ENCODE measurements at regions not wholly inside any gene's neighbourhood (a gene's known extent, or its start where the extent isn't known, plus 50 kb on each side); places are given as distances from the start of the nearest gene placed in this dataset.

GRCh38 chr1:58939146-58939545 is 155.3 kb upstream of the JUN start:
- TF ChIP-seq, protein P1, sequence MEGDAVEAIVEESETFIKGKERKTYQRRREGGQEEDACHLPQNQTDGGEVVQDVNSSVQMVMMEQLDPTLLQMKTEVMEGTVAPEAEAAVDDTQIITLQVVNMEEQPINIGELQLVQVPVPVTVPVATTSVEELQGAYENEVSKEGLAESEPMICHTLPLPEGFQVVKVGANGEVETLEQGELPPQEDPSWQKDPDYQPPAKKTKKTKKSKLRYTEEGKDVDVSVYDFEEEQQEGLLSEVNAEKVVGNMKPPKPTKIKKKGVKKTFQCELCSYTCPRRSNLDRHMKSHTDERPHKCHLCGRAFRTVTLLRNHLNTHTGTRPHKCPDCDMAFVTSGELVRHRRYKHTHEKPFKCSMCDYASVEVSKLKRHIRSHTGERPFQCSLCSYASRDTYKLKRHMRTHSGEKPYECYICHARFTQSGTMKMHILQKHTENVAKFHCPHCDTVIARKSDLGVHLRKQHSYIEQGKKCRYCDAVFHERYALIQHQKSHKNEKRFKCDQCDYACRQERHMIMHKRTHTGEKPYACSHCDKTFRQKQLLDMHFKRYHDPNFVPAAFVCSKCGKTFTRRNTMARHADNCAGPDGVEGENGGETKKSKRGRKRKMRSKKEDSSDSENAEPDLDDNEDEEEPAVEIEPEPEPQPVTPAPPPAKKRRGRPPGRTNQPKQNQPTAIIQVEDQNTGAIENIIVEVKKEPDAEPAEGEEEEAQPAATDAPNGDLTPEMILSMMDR (IDR thresholded peaks at IDR 0.05; ENCODE audit: control extremely low read depth in 1 of 3, insufficient read depth in 1 of 3, low read depth in 1 of 3, low read length in 3 of 3): no peak
- TF ChIP-seq NRF1 (IDR thresholded peaks at IDR 0.05; ENCODE audit: low read depth, low read length): no peak
- no peak for TF ChIP-seq EP300 (IDR thresholded peaks at IDR 0.05; ENCODE audit: borderline replicate concordance in 1 of 2, low read depth in 2 of 2, low read length in 2 of 2)
- TF ChIP-seq EGR1 (IDR thresholded peaks at IDR 0.05; ENCODE audit: borderline replicate concordance, low read depth, low read length): no peak
- TF ChIP-seq POU5F1 (IDR thresholded peaks at IDR 0.05; ENCODE audit: low read depth, low read length): no peak
- TF ChIP-seq RXRA (IDR thresholded peaks at IDR 0.05; ENCODE audit: insufficient read depth, low read depth, low read length): no peak
- TF ChIP-seq, protein P2, sequence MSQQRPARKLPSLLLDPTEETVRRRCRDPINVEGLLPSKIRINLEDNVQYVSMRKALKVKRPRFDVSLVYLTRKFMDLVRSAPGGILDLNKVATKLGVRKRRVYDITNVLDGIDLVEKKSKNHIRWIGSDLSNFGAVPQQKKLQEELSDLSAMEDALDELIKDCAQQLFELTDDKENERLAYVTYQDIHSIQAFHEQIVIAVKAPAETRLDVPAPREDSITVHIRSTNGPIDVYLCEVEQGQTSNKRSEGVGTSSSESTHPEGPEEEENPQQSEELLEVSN (IDR thresholded peaks at IDR 0.05): no peak
- TF ChIP-seq EZH2 (IDR thresholded peaks at IDR 0.05; ENCODE audit: low read depth, low read length, severe bottlenecking): no peak
- TF ChIP-seq POLR2A (IDR thresholded peaks at IDR 0.05; ENCODE audit: control extremely low read depth in 1 of 2, low read depth in 2 of 2, low read length in 2 of 2): no peak
- TF ChIP-seq CHD2 (IDR thresholded peaks at IDR 0.05; ENCODE audit: low read length): no peak
- TF ChIP-seq POLR2AphosphoS5 (IDR thresholded peaks at IDR 0.05; ENCODE audit: low read depth, low read length): no peak
- TF ChIP-seq SIN3A (conservative IDR thresholded peaks at IDR 0.05 in 1 of 2, IDR thresholded peaks at IDR 0.05 in 1 of 2; ENCODE audit: low read depth in 1 of 2, low read length in 2 of 2): no peak
- TF ChIP-seq MAFK (IDR thresholded peaks at IDR 0.05; ENCODE audit: low read depth, low read length): no peak
- TF ChIP-seq KDM1A (IDR thresholded peaks at IDR 0.05; ENCODE audit: borderline replicate concordance, low read length): no peak

All from H1 (cell line).